ENCODE measurements at regions not wholly inside any gene's neighbourhood (a gene's known extent, or its start where the extent isn't known, plus 50 kb on each side); places are given as distances from the start of the nearest gene placed in this dataset.

GRCh38 chr20:34175879-34176278, 63.8 kb upstream of the EIF2S2 start:
- intact Hi-C loops (cut with DNase I; ENCODE audit: low total_unique reads), result no loop called here
- WGBS, 2 donors, result 82 to 88% methylated on average over 6 of the region's 6 CpGs
- no peak for TF ChIP-seq CTCF (IDR thresholded peaks at IDR 0.05)
- no peak for TF ChIP-seq POLR2A (IDR thresholded peaks at IDR 0.05)

GRCh38 chr20:34177052-34177451, 64.2 kb upstream of the ASIP start:
- TF ChIP-seq POLR2A (IDR thresholded peaks at IDR 0.05), result no peak
- TF ChIP-seq CTCF (IDR thresholded peaks at IDR 0.05), result no peak
- no peak for DNase-seq (ENCODE audit: low spot score in 2 of 2)
- WGBS, 2 donors, result 94 to 97% methylated on average over 3 of the region's 3 CpGs
- no peak overlapping the region for H3K4me3 ChIP-seq (ENCODE audit: low read depth, poor library complexity, severe bottlenecking)
- intact Hi-C loops (cut with DNase I; ENCODE audit: low total_unique reads), result no loop called here

More at GRCh38 chr20:34175879-34176278, 63.8 kb upstream of the EIF2S2 start:
- no peak for DNase-seq (ENCODE audit: low spot score in 2 of 2)
- no peak overlapping the region for H3K4me3 ChIP-seq (ENCODE audit: low read depth, poor library complexity, severe bottlenecking)

GRCh38 chr20:34179637-34180360, 61.4 kb upstream of the ASIP start:
- 73 to 79% methylated on average over 8 of the region's 8 CpGs for WGBS, 2 donors
- DNase-seq (ENCODE audit: low spot score in 2 of 2), result no peak
- TF ChIP-seq POLR2A (IDR thresholded peaks at IDR 0.05), result no peak
- TF ChIP-seq CTCF (IDR thresholded peaks at IDR 0.05), result no peak
- intact Hi-C loops (cut with DNase I; ENCODE audit: low total_unique reads), result no loop called here
- no peak overlapping the region for H3K4me3 ChIP-seq (ENCODE audit: low read depth, poor library complexity, severe bottlenecking)

- TF ChIP-seq CTCF (IDR thresholded peaks at IDR 0.05), result no peak
- no peak for TF ChIP-seq POLR2A (IDR thresholded peaks at IDR 0.05)
- no peak for DNase-seq (ENCODE audit: low spot score in 2 of 2)
- intact Hi-C loops (cut with DNase I; ENCODE audit: low total_unique reads), result no loop called here
- no peak overlapping the region for H3K4me3 ChIP-seq (ENCODE audit: low read depth, poor library complexity, severe bottlenecking)
- 80 to 81% methylated on average over 14 of the region's 14 CpGs for WGBS, 2 donors
These were observed 60.6 kb upstream of the ASIP start for GRCh38 chr20:34180460-34181120.

GRCh38 chr20:34181484-34181883, 59.7 kb upstream of the ASIP start:
- DNase-seq (ENCODE audit: low spot score in 2 of 2), result no peak
- intact Hi-C loops (cut with DNase I; ENCODE audit: low total_unique reads), result no loop called here
- WGBS, 2 donors, result 83 to 86% methylated on average over 2 of the region's 2 CpGs
- no peak overlapping the region for H3K4me3 ChIP-seq (ENCODE audit: low read depth, poor library complexity, severe bottlenecking)
- TF ChIP-seq POLR2A (IDR thresholded peaks at IDR 0.05), result no peak
- TF ChIP-seq CTCF (IDR thresholded peaks at IDR 0.05), result no peak

Measured in lower leg skin (tissue), 4 donors.